Esophagus squamous epithelium (tissue), 5 donors: ENCODE measurements at regions not wholly inside any gene's neighbourhood (a gene's known extent, or its start where the extent isn't known, plus 50 kb on each side); places are given as distances from the start of the nearest gene placed in this dataset.

Experiments
- DNase-seq: peaks from one replicate; lab custom pipeline; 2025; lab: John Stamatoyannopoulos, UW
- H3K27ac ChIP-seq, 4 donors: fragments of 200-600 bp; sonication (generic); one replicate each; pipeline ENCODE4 v1.5.1; 2016 to 2019; ENCODE audit warnings: mild to moderate bottlenecking in 1 of 4
- H3K27me3 ChIP-seq, 4 donors: fragments of 200-600 bp; sonication (generic); 1 replicate in 3 of 4; 2 replicates in 1 of 4; pipeline versions ENCODE4 v1.5.1 to v1.6.0; 2017 to 2021; ENCODE audit warnings: antibody characterized with exemption in 1 of 4
- H3K36me3 ChIP-seq, 3 donors: fragments of 200-600 bp; sonication (generic); one replicate each; pipeline ENCODE4 v1.5.1; 2016 to 2019
- H3K4me1 ChIP-seq, 3 donors: fragments of 200-600 bp; sonication (generic); one replicate each; pipeline ENCODE4 v1.5.1; 2017 to 2019
- H3K4me3 ChIP-seq, 4 donors: fragments of 200-600 bp; sonication (generic); 1 replicate in 3 of 4; 2 replicates in 1 of 4; pipeline ENCODE4 v1.5.1; 2016 to 2019; ENCODE audit warnings: mild to moderate bottlenecking in 2 of 4, moderate library complexity in 1 of 4
- H3K9me3 ChIP-seq, 3 donors: fragments of 200-600 bp; sonication (generic); one replicate each; pipeline ENCODE4 v1.5.1; 2016 to 2019
- POLR2A ChIP-seq, 4 donors: fragments of 450-650 bp; IDR thresholded peaks; one replicate each; pipeline ENCODE4 v1.6.1; 2017; ENCODE audit warnings: antibody characterized with exemption in 4 of 4, mild to moderate bottlenecking in 4 of 4, moderate library complexity in 3 of 4
- WGBS, 2 donors: methylation state at CpG; one replicate each; pipeline ENCODE4 v1.1.5; 2018; 5-methylcytosine and 5-hydroxymethylcytosine counted together
- intact Hi-C: fragments of 100-400 bp; cut with DNase I; formaldehyde crosslinking; loops from one replicate; pipeline ENCODE4 v1.15.0; 2022
- TF ChIP-seq, protein P1 (sequence below), 6 experiments: fragments of 450-650 bp in 4 of 6; fragments of 200-600 bp in 2 of 6; sonication (generic) in 2 of 6; IDR thresholded peaks; one replicate each; pipeline ENCODE4 v1.5.1; 2016 to 2019; ENCODE audit warnings: antibody characterized with exemption in 6 of 6, mild to moderate bottlenecking in 4 of 6, moderate library complexity in 4 of 6
- donor health status: DM: yes; HTN: yes; CAD: no.

DNA sequence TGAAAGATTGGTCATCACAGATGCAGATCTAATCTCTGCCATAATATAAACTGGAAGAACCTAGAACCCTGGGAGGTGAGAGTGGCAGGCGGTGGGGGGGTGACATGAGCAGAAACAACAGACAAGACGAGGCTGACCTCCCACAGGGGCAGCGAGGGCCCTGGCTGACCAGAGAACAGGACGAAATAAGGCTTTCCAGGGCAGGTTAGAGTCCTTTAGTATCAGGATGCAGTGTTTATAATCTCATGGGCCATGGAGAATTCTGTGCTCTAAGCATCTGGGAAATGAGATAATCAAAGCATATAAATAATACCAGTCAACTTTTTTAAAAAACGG is 102.7 kb upstream of the BCL2L14 start:
- Histone ChIP-seq H3K4me3 (no peak overlapping the region), H3K36me3 (no peaks in the 10 kb centered on the region), H3K9me3 (no peaks in the 10 kb centered on the region), H3K4me1 (no peaks in the 10 kb centered on the region), H3K27ac (no peak overlapping the region), H3K27me3 (no peaks in the 10 kb centered on the region)
- TF ChIP-seq, protein P1, sequence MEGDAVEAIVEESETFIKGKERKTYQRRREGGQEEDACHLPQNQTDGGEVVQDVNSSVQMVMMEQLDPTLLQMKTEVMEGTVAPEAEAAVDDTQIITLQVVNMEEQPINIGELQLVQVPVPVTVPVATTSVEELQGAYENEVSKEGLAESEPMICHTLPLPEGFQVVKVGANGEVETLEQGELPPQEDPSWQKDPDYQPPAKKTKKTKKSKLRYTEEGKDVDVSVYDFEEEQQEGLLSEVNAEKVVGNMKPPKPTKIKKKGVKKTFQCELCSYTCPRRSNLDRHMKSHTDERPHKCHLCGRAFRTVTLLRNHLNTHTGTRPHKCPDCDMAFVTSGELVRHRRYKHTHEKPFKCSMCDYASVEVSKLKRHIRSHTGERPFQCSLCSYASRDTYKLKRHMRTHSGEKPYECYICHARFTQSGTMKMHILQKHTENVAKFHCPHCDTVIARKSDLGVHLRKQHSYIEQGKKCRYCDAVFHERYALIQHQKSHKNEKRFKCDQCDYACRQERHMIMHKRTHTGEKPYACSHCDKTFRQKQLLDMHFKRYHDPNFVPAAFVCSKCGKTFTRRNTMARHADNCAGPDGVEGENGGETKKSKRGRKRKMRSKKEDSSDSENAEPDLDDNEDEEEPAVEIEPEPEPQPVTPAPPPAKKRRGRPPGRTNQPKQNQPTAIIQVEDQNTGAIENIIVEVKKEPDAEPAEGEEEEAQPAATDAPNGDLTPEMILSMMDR (IDR thresholded peaks at IDR 0.05), result no peak
- TF ChIP-seq POLR2A (IDR thresholded peaks at IDR 0.05), result no peak
- DNase-seq, result no peak
- intact Hi-C loops, result no loop called here
- WGBS, 2 donors, result 62 to 71% methylated on average over 5 of the region's 5 CpGs

DNA sequence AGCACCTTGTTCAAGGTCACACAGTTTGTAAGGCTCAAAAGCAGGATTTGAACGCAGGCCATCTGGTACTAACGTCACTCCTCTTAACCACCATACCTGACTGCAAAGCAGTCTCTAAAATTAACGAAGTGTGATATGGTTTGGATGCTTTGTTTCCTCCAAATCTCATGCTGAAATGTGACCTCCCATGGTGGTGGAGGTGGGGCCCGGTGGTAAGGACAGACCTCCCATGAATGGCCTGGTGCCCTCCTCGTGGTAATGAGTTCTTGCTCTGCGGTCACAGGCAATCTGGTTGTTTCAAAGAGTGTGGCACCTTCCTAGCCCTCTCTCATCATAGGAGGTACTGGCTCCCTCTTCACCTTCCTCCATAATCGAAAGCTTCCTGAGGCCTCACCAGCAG is 102.2 kb upstream of the BCL2L14 start:
- no peak for DNase-seq
- Histone ChIP-seq H3K27me3 (no peaks in the 10 kb centered on the region), H3K27ac (peak overlapping the region in 1 of 4 donors; percentile 14), H3K9me3 (no peaks in the 10 kb centered on the region), H3K4me3 (no peak overlapping the region), H3K36me3 (no peaks in the 10 kb centered on the region), H3K4me1 (no peaks in the 10 kb centered on the region)
- WGBS, 2 donors, result 77 to 78% methylated on average over 5 to 7 of the region's 7 CpGs
- intact Hi-C loops, result no loop called here
- TF ChIP-seq, protein P1 (IDR thresholded peaks at IDR 0.05), result no peak
- no peak for TF ChIP-seq POLR2A (IDR thresholded peaks at IDR 0.05)

DNA sequence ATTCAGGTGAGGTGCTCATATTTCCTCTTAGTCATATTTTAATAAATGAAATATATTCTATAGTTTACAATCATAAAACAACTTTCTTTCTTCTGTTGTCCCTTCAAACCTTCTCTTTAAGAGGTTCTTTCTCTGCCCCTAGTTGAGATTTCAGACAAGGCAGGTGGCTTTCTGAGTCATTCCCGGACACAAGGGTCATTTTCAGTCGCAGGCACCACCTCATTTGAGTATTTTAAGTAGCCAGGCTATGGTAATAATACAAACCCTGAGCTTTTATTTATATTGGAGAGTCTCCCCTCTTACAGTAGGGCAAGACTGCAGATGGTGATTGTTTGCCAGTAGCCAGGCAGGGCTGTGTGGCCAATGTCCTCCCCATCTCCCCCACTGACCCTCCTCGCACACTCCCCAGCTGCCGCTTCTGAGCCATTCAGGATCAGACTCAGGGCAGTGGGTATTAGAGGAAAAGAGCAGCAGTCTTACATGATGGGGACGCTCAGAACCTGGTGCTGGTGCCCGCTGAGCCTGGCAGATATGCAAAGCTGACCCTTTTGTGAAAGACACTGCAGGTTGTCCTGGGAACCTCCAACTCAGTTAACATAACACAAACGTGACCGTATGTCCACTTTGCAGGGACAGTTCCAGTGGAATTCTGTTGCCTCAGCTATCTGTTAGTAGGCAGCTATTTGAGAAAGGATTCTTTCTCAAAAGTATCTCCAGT is 101.1 kb upstream of the BCL2L14 start:
- Histone ChIP-seq H3K36me3 (no peaks in the 10 kb centered on the region), H3K27me3 (no peaks in the 10 kb centered on the region), H3K27ac (no peak overlapping the region), H3K4me3 (no peak overlapping the region), H3K4me1 (no peaks in the 10 kb centered on the region), H3K9me3 (no peaks in the 10 kb centered on the region)
- 69 to 74% methylated on average over 7 to 8 of the region's 8 CpGs for WGBS, 2 donors
- TF ChIP-seq, protein P1 (IDR thresholded peaks at IDR 0.05), result no peak
- TF ChIP-seq POLR2A (IDR thresholded peaks at IDR 0.05), result no peak
- intact Hi-C loops, result no loop called here
- no peak for DNase-seq

DNA sequence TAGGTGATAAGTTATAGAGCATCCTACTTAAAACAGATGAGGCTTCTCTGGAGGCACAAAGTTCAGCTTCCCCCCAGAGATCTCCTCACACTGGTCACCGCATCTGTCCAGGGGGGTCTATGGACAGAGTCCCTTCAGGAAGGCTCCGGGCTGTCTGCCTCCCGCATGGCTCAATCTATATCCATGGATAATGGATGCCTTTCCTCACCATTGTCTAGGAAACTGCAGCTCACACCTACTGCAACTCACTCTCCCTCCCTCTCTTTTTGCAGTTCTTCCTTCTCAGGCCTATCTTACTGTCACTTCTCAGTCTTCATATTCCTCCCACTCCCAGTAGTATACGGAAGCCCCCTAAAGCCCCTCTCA is 100.6 kb upstream of the BCL2L14 start:
- Histone ChIP-seq H3K27ac (no peak overlapping the region), H3K27me3 (no peaks in the 10 kb centered on the region), H3K4me3 (no peak overlapping the region), H3K9me3 (no peaks in the 10 kb centered on the region), H3K36me3 (no peaks in the 10 kb centered on the region), H3K4me1 (no peaks in the 10 kb centered on the region)
- DNase-seq, result no peak
- WGBS, 2 donors, result 82 to 86% methylated on average over 4 of the region's 4 CpGs
- TF ChIP-seq, protein P1 (IDR thresholded peaks at IDR 0.05), result no peak
- no peak for TF ChIP-seq POLR2A (IDR thresholded peaks at IDR 0.05)
- intact Hi-C loops, result no loop called here

DNA sequence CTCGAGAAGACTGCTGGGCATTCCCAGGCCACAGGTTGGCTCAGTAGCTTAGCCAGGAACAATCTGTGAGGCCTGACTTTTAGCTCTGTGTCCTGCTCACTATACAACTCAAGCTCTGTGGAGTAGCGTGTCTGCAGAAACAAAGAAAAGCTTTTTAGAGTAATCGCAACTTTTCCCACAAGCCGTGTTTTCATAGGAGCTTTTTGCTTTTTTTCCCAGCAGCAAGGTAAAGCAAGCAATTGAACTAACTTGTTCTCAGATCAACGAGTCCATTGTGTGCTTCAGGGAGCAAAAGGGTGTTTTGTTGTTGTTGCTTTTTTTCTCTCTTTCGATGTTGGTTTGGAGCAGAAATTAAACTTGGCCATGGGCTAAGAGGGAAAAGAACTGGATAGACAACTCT is 97.3 kb upstream of the BCL2L14 start:
- no peaks in the 10 kb centered on the region for H3K36me3 ChIP-seq
- H3K4me3 ChIP-seq, result no peak overlapping the region
- no peak for DNase-seq
- no peak overlapping the region for H3K27ac ChIP-seq
- 46 to 75% methylated on average over 6 of the region's 6 CpGs for WGBS, 2 donors
- H3K4me1 ChIP-seq, result no peaks in the 10 kb centered on the region
- no peaks in the 10 kb centered on the region for H3K9me3 ChIP-seq
- H3K27me3 ChIP-seq, result no peaks in the 10 kb centered on the region
- TF ChIP-seq, protein P1 (IDR thresholded peaks at IDR 0.05), result no peak
- TF ChIP-seq POLR2A (IDR thresholded peaks at IDR 0.05), result no peak
- intact Hi-C loops, result no loop called here
